Ovary (tissue), 7 donors: ENCODE measurements at regions not wholly inside any gene's neighbourhood (a gene's known extent, or its start where the extent isn't known, plus 50 kb on each side); places are given as distances from the start of the nearest gene placed in this dataset.

Source experiments
- DNase-seq, 5 donors: peaks; one replicate each; pipeline ENCODE4 v3.0.0-alpha.2; 2019 to 2020
- H3K27ac ChIP-seq, 2 donors: fragments of 200-600 bp; one replicate each; pipeline versions ENCODE4 v1.5.1 to v1.8.0; 2019 to 2022
- H3K27me3 ChIP-seq: fragments of 200-600 bp; one replicate; pipeline ENCODE4 v1.8.0; 2022
- H3K36me3 ChIP-seq: fragments of 200-600 bp; sonication (generic); one replicate; pipeline ENCODE4 v1.5.1; 2019
- H3K4me1 ChIP-seq: one replicate; pipeline ENCODE4 v1.8.1; 2013; ENCODE audit warnings: mild to moderate bottlenecking, moderate library complexity; ENCODE audit not compliant: insufficient read depth
- H3K4me3 ChIP-seq: fragments of 200-600 bp; sonication (generic); one replicate; pipeline ENCODE4 v1.5.1; 2017
- H3K9me3 ChIP-seq, 2 donors: fragments of 200-600 bp in 1 of 2; sonication (generic) in 1 of 2; one replicate each; pipeline versions ENCODE4 v1.5.1 to v1.8.1; 2013 to 2019; ENCODE audit warnings: mild to moderate bottlenecking in 1 of 2, moderate library complexity in 1 of 2
- EP300 ChIP-seq: sonication (generic); formaldehyde crosslinking; IDR thresholded peaks from one replicate; pipeline ENCODE4 v1.6.1; 2017; ENCODE audit warnings: antibody characterized with exemption
- POLR2A ChIP-seq: fragments of 450-650 bp; IDR thresholded peaks from one replicate; pipeline ENCODE4 v1.6.1; 2017; ENCODE audit warnings: antibody characterized with exemption, mild to moderate bottlenecking, moderate library complexity
- WGBS, 3 donors: extraction: QIAGEN DNeasy Blood & Tissue Kit in 1 of 3; methylation state at CpG; one replicate each; pipeline versions ENCODE4 v1.1.5 to v1.1.7; 2013 to 2017; 5-methylcytosine and 5-hydroxymethylcytosine counted together
- intact Hi-C, 4 donors: fragments of 100-400 bp; cut with DNase I; formaldehyde crosslinking; loops; one replicate each; pipeline versions ENCODE4 v1.11.0 to v1.15.1; 2022 to 2023
- TF ChIP-seq, protein P1 (sequence below), 3 donors: fragments of 450-650 bp in 2 of 3; fragments of 200-600 bp in 1 of 3; IDR thresholded peaks; one replicate each; pipeline versions ENCODE4 v1.5.1 to v1.8.0; 2016 to 2022; ENCODE audit warnings: antibody characterized with exemption in 3 of 3, mild to moderate bottlenecking in 1 of 3
- donor health status: DM: no; HTN: no; CAD: no; lungs with moderate emphysema.
- donor health status: DM: no; HTN: no; CAD: no.
- donor health status: Bipolar disorder and iron deficiency.
- donor health status: DM: no; HTN: no; CAD: no.
- donor health status: DM: yes; HTN: yes; CAD: no.

- no peak overlapping the region for H3K4me3 ChIP-seq
- intact Hi-C loops: no loop called here
- 90 to 91% (median 90%) methylated on average over 8 of the region's 8 CpGs for WGBS, 3 donors
- no peaks in the 10 kb centered on the region for H3K4me1 ChIP-seq
- TF ChIP-seq EP300: no peak
- TF ChIP-seq, protein P1, sequence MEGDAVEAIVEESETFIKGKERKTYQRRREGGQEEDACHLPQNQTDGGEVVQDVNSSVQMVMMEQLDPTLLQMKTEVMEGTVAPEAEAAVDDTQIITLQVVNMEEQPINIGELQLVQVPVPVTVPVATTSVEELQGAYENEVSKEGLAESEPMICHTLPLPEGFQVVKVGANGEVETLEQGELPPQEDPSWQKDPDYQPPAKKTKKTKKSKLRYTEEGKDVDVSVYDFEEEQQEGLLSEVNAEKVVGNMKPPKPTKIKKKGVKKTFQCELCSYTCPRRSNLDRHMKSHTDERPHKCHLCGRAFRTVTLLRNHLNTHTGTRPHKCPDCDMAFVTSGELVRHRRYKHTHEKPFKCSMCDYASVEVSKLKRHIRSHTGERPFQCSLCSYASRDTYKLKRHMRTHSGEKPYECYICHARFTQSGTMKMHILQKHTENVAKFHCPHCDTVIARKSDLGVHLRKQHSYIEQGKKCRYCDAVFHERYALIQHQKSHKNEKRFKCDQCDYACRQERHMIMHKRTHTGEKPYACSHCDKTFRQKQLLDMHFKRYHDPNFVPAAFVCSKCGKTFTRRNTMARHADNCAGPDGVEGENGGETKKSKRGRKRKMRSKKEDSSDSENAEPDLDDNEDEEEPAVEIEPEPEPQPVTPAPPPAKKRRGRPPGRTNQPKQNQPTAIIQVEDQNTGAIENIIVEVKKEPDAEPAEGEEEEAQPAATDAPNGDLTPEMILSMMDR (IDR thresholded peaks at IDR 0.05): no peak
- TF ChIP-seq POLR2A: no peak
- H3K36me3 ChIP-seq: no peaks in the 10 kb centered on the region
- H3K27ac ChIP-seq: no peak overlapping the region
- H3K9me3 ChIP-seq: no peaks in the 10 kb centered on the region
- no peak for DNase-seq
- H3K27me3 ChIP-seq: no peaks in the 10 kb centered on the region
Measured at GRCh38 chr2:235383272-235383843, 110.5 kb upstream of the AGAP1 start.

DNA sequence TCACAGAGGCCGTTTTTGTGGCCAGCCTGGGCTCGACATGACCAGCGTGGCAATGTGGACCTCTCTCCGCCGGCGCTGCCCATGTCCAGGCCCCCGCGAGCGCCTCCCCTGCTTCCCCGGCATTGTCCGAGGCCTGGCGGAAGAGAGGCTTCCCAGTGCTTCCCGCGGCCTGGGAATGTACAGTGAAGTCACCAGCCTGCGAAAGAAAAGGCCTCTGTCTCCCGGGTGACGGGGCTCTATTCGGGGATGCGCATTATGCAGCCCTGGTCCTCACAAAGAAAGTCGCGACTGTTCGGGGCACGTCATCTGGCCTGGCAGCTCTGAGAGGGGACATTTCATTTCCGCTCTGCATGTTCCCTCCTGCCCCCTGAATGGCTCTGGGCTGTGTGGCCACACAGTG, 109.2 kb upstream of the AGAP1 start:
- DNase-seq: no peak
- TF ChIP-seq, protein P1 (IDR thresholded peaks at IDR 0.05): no peak
- TF ChIP-seq POLR2A (no peak), EP300 (no peak)

GRCh38 chr2:235389626-235390025, 104.2 kb upstream of the AGAP1 start:
- Histone ChIP-seq H3K27me3 (no peaks in the 10 kb centered on the region), H3K4me3 (no peak overlapping the region), H3K27ac (no peak overlapping the region), H3K36me3 (no peaks in the 10 kb centered on the region), H3K9me3 (no peaks in the 10 kb centered on the region), H3K4me1 (no peaks in the 10 kb centered on the region)
- 81 to 90% (median 86%) methylated on average over 5 of the region's 5 CpGs for WGBS, 3 donors
- intact Hi-C loops: no loop called here
- TF ChIP-seq EP300 (no peak), POLR2A (no peak)
- TF ChIP-seq, protein P1 (IDR thresholded peaks at IDR 0.05): no peak
- no peak for DNase-seq

More for the DNA sequence above, 109.2 kb upstream of the AGAP1 start:
- Histone ChIP-seq H3K4me3 (no peak overlapping the region), H3K36me3 (no peaks in the 10 kb centered on the region), H3K27me3 (no peaks in the 10 kb centered on the region), H3K4me1 (no peaks in the 10 kb centered on the region), H3K9me3 (no peaks in the 10 kb centered on the region), H3K27ac (no peak overlapping the region)
- 83 to 87% (median 84%) methylated on average over 24 of the region's 24 CpGs for WGBS, 3 donors
- intact Hi-C loops: no loop called here

- no peak overlapping the region for H3K27ac ChIP-seq
- H3K9me3 ChIP-seq: no peaks in the 10 kb centered on the region
- no peak for DNase-seq
- no peaks in the 10 kb centered on the region for H3K27me3 ChIP-seq
- intact Hi-C loops: no loop called here
- H3K36me3 ChIP-seq: no peaks in the 10 kb centered on the region
- TF ChIP-seq POLR2A (no peak), EP300 (no peak)
- TF ChIP-seq, protein P1 (IDR thresholded peaks at IDR 0.05): no peak
- H3K4me3 ChIP-seq: no peak overlapping the region
- 77 to 83% (median 80%) methylated on average over 13 of the region's 13 CpGs for WGBS, 3 donors
- no peaks in the 10 kb centered on the region for H3K4me1 ChIP-seq
Measured at GRCh38 chr2:235390108-235390815, 103.6 kb upstream of the AGAP1 start.
